ENCODE measurements at regions not wholly inside any gene's neighbourhood (a gene's known extent, or its start where the extent isn't known, plus 50 kb on each side); places are given as distances from the start of the nearest gene placed in this dataset.

- no peak for FAIRE-seq
Observed at GRCh38 chr5:167665841-167666375, 625.5 kb upstream of the WWC1 start.

GRCh38 chr5:167671176-167671575, 620.3 kb upstream of the WWC1 start:
- no peak overlapping the region for H3K27ac ChIP-seq (ENCODE audit: control insufficient read depth, insufficient read depth)
- ChIA-PET POLR2A (no interaction called here), CTCF (interaction anchor here (0.7 to 1.4 kb wide), 3 partner anchors 9 to 52 kb away, joined by 3 to 8 read pairs (median 4); no protein-coding TSS in a partner anchor), RAD21 (ENCODE audit: unreplicated experiment) (no interaction called here), SMC1A (ENCODE audit: uncharacterized antibody, unreplicated experiment) (interaction anchor here (1.1 kb wide), 1 partner anchor 161 kb away, joined by 3 read pairs; no protein-coding TSS in a partner anchor)
- DNase-seq (ENCODE audit: low read depth, low spot score) (no peak), ATAC-seq (no peak), FAIRE-seq (no peak)
- in situ Hi-C loops (cut with MboI) (no loop called here), intact Hi-C loops (cut with micrococcal nuclease; ENCODE audit: unreplicated experiment) (no loop called here)
- H3K36me3 ChIP-seq (ENCODE audit: control insufficient read depth in 2 of 2, insufficient read depth in 2 of 2, low read length in 1 of 2): no peaks in the 10 kb centered on the region
- no peaks in the 10 kb centered on the region for H3K27me3 ChIP-seq (replicated peaks in 1 of 2; ENCODE audit: control insufficient read depth in 2 of 2, insufficient read depth in 2 of 2, low read length in 1 of 2)
- no peak overlapping the region for H3K4me3 ChIP-seq
- H3K79me2 ChIP-seq (ENCODE audit: control insufficient read depth, insufficient read depth, low read length): no peaks in the 10 kb centered on the region
- TF ChIP-seq CBX5 (IDR thresholded peaks at IDR 0.05; ENCODE audit: low read depth) (no peak), KAT2A (conservative IDR thresholded peaks at IDR 0.05; ENCODE audit: control insufficient read depth, low read depth, low read length) (no peak), TCF12 (IDR thresholded peaks at IDR 0.05; ENCODE audit: low read depth, low read length) (no peak), BCL3 (IDR thresholded peaks at IDR 0.05; ENCODE audit: borderline replicate concordance, insufficient read depth, low read depth, low read length, poor library complexity, severe bottlenecking) (no peak), RELB (IDR thresholded peaks at IDR 0.05; ENCODE audit: low read depth) (no peak), PAX5 (IDR thresholded peaks at IDR 0.05; ENCODE audit: borderline replicate concordance, low read depth, low read length) (no peak)
- H3K4me2 ChIP-seq (ENCODE audit: control insufficient read depth, insufficient read depth): no peak overlapping the region
- no peaks in the 10 kb centered on the region for H3K4me1 ChIP-seq (ENCODE audit: control insufficient read depth, insufficient read depth, low read length)
- H2AFZ ChIP-seq (ENCODE audit: control insufficient read depth, low read depth, low read length): no peak overlapping the region
- 5% methylated on average over 4 of the region's 4 CpGs for WGBS (ENCODE audit: insufficient coverage, insufficient replicate concordance, low lambda C conversion rate, missing lambda C conversion rate)
- H4K20me1 ChIP-seq (ENCODE audit: control insufficient read depth, insufficient read depth): no peaks in the 10 kb centered on the region
- BruUV-seq (replicated peaks): no TSS peak
- H3K9ac ChIP-seq (ENCODE audit: control insufficient read depth, insufficient read depth, low read length): no peak overlapping the region
- no peaks in the 10 kb centered on the region for H3K9me3 ChIP-seq (replicated peaks; ENCODE audit: control insufficient read depth, insufficient read depth, low read length)

More at GRCh38 chr5:167665841-167666375, 625.5 kb upstream of the WWC1 start:
- Histone ChIP-seq H3K27ac (ENCODE audit: control insufficient read depth, insufficient read depth) (no peak overlapping the region), H3K27me3 (replicated peaks in 1 of 2; ENCODE audit: control insufficient read depth in 2 of 2, insufficient read depth in 2 of 2, low read length in 1 of 2) (no peaks in the 10 kb centered on the region), H3K4me3 (no peak overlapping the region), H3K9me3 (replicated peaks; ENCODE audit: control insufficient read depth, insufficient read depth, low read length) (no peaks in the 10 kb centered on the region), H3K4me1 (ENCODE audit: control insufficient read depth, insufficient read depth, low read length) (no peaks in the 10 kb centered on the region), H2AFZ (ENCODE audit: control insufficient read depth, low read depth, low read length) (no peak overlapping the region), H3K9ac (ENCODE audit: control insufficient read depth, insufficient read depth, low read length) (no peak overlapping the region), H4K20me1 (ENCODE audit: control insufficient read depth, insufficient read depth) (no peaks in the 10 kb centered on the region), H3K79me2 (ENCODE audit: control insufficient read depth, insufficient read depth, low read length) (no peaks in the 10 kb centered on the region), H3K4me2 (ENCODE audit: control insufficient read depth, insufficient read depth) (no peak overlapping the region), H3K36me3 (ENCODE audit: control insufficient read depth in 2 of 2, insufficient read depth in 2 of 2, low read length in 1 of 2) (no peaks in the 10 kb centered on the region)
- POLR2A ChIA-PET: no interaction called here
- SMC1A ChIA-PET (ENCODE audit: uncharacterized antibody, unreplicated experiment): interaction anchor here (1.1 to 1.4 kb wide), 3 partner anchors 13 to 56 kb away, joined by 3 to 4 read pairs (median 3); no protein-coding TSS in a partner anchor
- TF ChIP-seq GATAD2B (conservative IDR thresholded peaks at IDR 0.05; ENCODE audit: low read depth): peak; percentile 73
- TF ChIP-seq HSF1 (IDR thresholded peaks at IDR 0.05; ENCODE audit: low read depth, low read length): no peak
- TF ChIP-seq IKZF1 (conservative IDR thresholded peaks at IDR 0.05): peak; percentile 30; the same call in 1 of the 2 replicates
- peak; percentile 79 for TF ChIP-seq MEF2B (IDR thresholded peaks at IDR 0.05; ENCODE audit: partially characterized antibody, poor library complexity, severe bottlenecking)
- BruUV-seq (replicated peaks): no TSS peak
- intact Hi-C loops (cut with micrococcal nuclease; ENCODE audit: unreplicated experiment) (no loop called here), in situ Hi-C loops (cut with MboI) (no loop called here)
- CTCF ChIA-PET: interaction anchor here (0.8 to 1.8 kb wide), 2 partner anchors 11 to 27 kb away, joined by 3 to 4 read pairs; no protein-coding TSS in a partner anchor
- 31% methylated on average over 5 of the region's 5 CpGs for WGBS (ENCODE audit: insufficient coverage, insufficient replicate concordance, low lambda C conversion rate, missing lambda C conversion rate)
- DNase-seq (ENCODE audit: low read depth, low spot score) (no peak), ATAC-seq (no peak; the same call in 2 of the 3 replicates)
- RAD21 ChIA-PET (ENCODE audit: unreplicated experiment): interaction anchor here (1.5 kb wide), 1 partner anchor 312 kb away, joined by 3 read pairs; no protein-coding TSS in a partner anchor

Measured in GM12878 (cell line).